Stomach (tissue), 4 donors: ENCODE measurements at regions not wholly inside any gene's neighbourhood (a gene's known extent, or its start where the extent isn't known, plus 50 kb on each side); places are given as distances from the start of the nearest gene placed in this dataset.

Source experiments
- CTCF ChIP-seq, 7 experiments: fragments of 450-650 bp in 4 of 7; fragments of 200-600 bp in 3 of 7; sonication (generic) in 3 of 7; IDR thresholded peaks; one replicate each; pipeline ENCODE4 v1.5.1; 2016 to 2019; ENCODE audit warnings: antibody characterized with exemption in 7 of 7, control low read depth in 2 of 7, mild to moderate bottlenecking in 1 of 7
- EP300 ChIP-seq: sonication (generic); formaldehyde crosslinking; IDR thresholded peaks from one replicate; pipeline ENCODE4 v1.6.1; 2017; ENCODE audit warnings: antibody characterized with exemption
- POLR2A ChIP-seq, 4 donors: fragments of 450-650 bp; IDR thresholded peaks; one replicate each; pipeline ENCODE4 v1.6.1; 2016; ENCODE audit warnings: antibody characterized with exemption in 4 of 4, control low read depth in 2 of 4, mild to moderate bottlenecking in 1 of 4, moderate library complexity in 1 of 4
- POLR2AphosphoS5 ChIP-seq, 3 donors: sonication (generic); formaldehyde crosslinking; IDR thresholded peaks; one replicate each; pipeline ENCODE4 v1.6.1; 2016; ENCODE audit warnings: antibody characterized with exemption in 3 of 3

GRCh38 chr21:15319727-15320126 is 254.9 kb upstream of the NRIP1 start:
- no peak for TF ChIP-seq CTCF (IDR thresholded peaks at IDR 0.05)
- no peak for TF ChIP-seq POLR2A (IDR thresholded peaks at IDR 0.05)
- TF ChIP-seq EP300, result no peak
- TF ChIP-seq POLR2AphosphoS5 (IDR thresholded peaks at IDR 0.05), result no peak
